ENCODE measurements at regions not wholly inside any gene's neighbourhood (a gene's known extent, or its start where the extent isn't known, plus 50 kb on each side); places are given as distances from the start of the nearest gene placed in this dataset.

GRCh38 chr13:40477623-40478608, 188.5 kb downstream of the FOXO1 start:
- Mint-ChIP-seq H3K4me1 (ENCODE audit: low read depth) (peaks cover 73% of the 10 kb centered on the region), H3K27me3 (no peaks in the 10 kb centered on the region), H3K9me3 (no peaks in the 10 kb centered on the region), H3K36me3 (ENCODE audit: low read depth) (no peaks in the 10 kb centered on the region), H3K4me3 (no peak overlapping the region), H3K27ac (no peak overlapping the region)
- Histone ChIP-seq H3K9me3 (ENCODE audit: control insufficient read depth in 1 of 2, insufficient read depth in 1 of 2, low read length in 2 of 2) (no peaks in the 10 kb centered on the region), H3K4me1 (ENCODE audit: insufficient read depth, low read length) (peaks cover 32% of the 10 kb centered on the region), H3K4me3 (ENCODE audit: low read length) (no peak overlapping the region), H3K27ac (ENCODE audit: low read depth in 1 of 2, low read length in 2 of 2) (no peak overlapping the region), H3K36me3 (ENCODE audit: insufficient read depth, low read length) (no peaks in the 10 kb centered on the region), H3K27me3 (ENCODE audit: control insufficient read depth in 1 of 2, insufficient read depth in 2 of 2, low read length in 2 of 2) (no peaks in the 10 kb centered on the region)
- ATAC-seq (ENCODE audit: poor library complexity) (no peak), DNase-seq (no peak)
- POLR2A ChIA-PET, result no interaction called here
- no peak for TF ChIP-seq CTCF (IDR thresholded peaks at IDR 0.05)
- intact Hi-C loops (cut with DNase I, micrococcal nuclease), result loop anchor here in 1 of 2 experiments (5.0 to 10.0 kb wide), 2 partner anchors 86 to 703 kb away; no protein-coding TSS in a partner anchor
- CTCF ChIA-PET, result no interaction called here

GRCh38 chr13:40478775-40479174, 187.7 kb downstream of the FOXO1 start:
- no peak overlapping the region for H3K4me3 ChIP-seq (ENCODE audit: low read length)
- no peak for DNase-seq
- no peaks in the 10 kb centered on the region for H3K36me3 ChIP-seq (ENCODE audit: insufficient read depth, low read length)
- Mint-ChIP-seq H3K27me3 (no peaks in the 10 kb centered on the region), H3K9me3 (no peaks in the 10 kb centered on the region), H3K36me3 (ENCODE audit: low read depth) (no peaks in the 10 kb centered on the region), H3K4me1 (ENCODE audit: low read depth) (peaks cover 73% of the 10 kb centered on the region), H3K4me3 (no peak overlapping the region), H3K27ac (no peak overlapping the region)
- TF ChIP-seq CTCF (IDR thresholded peaks at IDR 0.05), result no peak
- no peaks in the 10 kb centered on the region for H3K27me3 ChIP-seq (ENCODE audit: control insufficient read depth in 1 of 2, insufficient read depth in 2 of 2, low read length in 2 of 2)
- no peak for ATAC-seq (ENCODE audit: poor library complexity)
- POLR2A ChIA-PET, result no interaction called here
- intact Hi-C loops (cut with DNase I, micrococcal nuclease), result loop anchor here in 1 of 2 experiments (5.0 to 10.0 kb wide), 2 partner anchors 86 to 704 kb away; no protein-coding TSS in a partner anchor
- CTCF ChIA-PET, result no interaction called here
- no peak overlapping the region for H3K27ac ChIP-seq (ENCODE audit: low read depth in 1 of 2, low read length in 2 of 2)
- H3K9me3 ChIP-seq (ENCODE audit: control insufficient read depth in 1 of 2, insufficient read depth in 1 of 2, low read length in 2 of 2), result no peaks in the 10 kb centered on the region
- peaks cover 41% of the 10 kb centered on the region for H3K4me1 ChIP-seq (ENCODE audit: insufficient read depth, low read length)

GRCh38 chr13:40479196-40479845, 187.1 kb downstream of the FOXO1 start:
- intact Hi-C loops (cut with DNase I, micrococcal nuclease), result loop anchor here in 1 of 2 experiments (5.0 to 10.0 kb wide), 2 partner anchors 87 to 705 kb away; no protein-coding TSS in a partner anchor
- Mint-ChIP-seq H3K4me1 (ENCODE audit: low read depth) (peaks cover 74% of the 10 kb centered on the region), H3K27me3 (no peaks in the 10 kb centered on the region), H3K27ac (peak overlapping the region; percentile 94), H3K9me3 (no peaks in the 10 kb centered on the region), H3K36me3 (ENCODE audit: low read depth) (no peaks in the 10 kb centered on the region), H3K4me3 (no peak overlapping the region)
- Histone ChIP-seq H3K9me3 (ENCODE audit: control insufficient read depth in 1 of 2, insufficient read depth in 1 of 2, low read length in 2 of 2) (no peaks in the 10 kb centered on the region), H3K4me1 (ENCODE audit: insufficient read depth, low read length) (peaks cover 46% of the 10 kb centered on the region), H3K36me3 (ENCODE audit: insufficient read depth, low read length) (no peaks in the 10 kb centered on the region), H3K27ac (ENCODE audit: low read depth in 1 of 2, low read length in 2 of 2) (no peak overlapping the region), H3K4me3 (ENCODE audit: low read length) (no peak overlapping the region), H3K27me3 (ENCODE audit: control insufficient read depth in 1 of 2, insufficient read depth in 2 of 2, low read length in 2 of 2) (no peaks in the 10 kb centered on the region)
- POLR2A ChIA-PET, result no interaction called here
- ATAC-seq (ENCODE audit: poor library complexity) (no peak), DNase-seq (no peak)
- TF ChIP-seq CTCF (IDR thresholded peaks at IDR 0.05), result no peak
- CTCF ChIA-PET, result no interaction called here
